NT2/D1 (cell line): ENCODE measurements at regions not wholly inside any gene's neighbourhood (a gene's known extent, or its start where the extent isn't known, plus 50 kb on each side); places are given as distances from the start of the nearest gene placed in this dataset.

Experiments used
- SUZ12 ChIP-seq: IDR thresholded peaks from 2 replicates; pipeline ENCODE4 v1.6.1; 2011; ENCODE audit not compliant: insufficient read length, insufficient read depth; ENCODE audit errors: extremely low read depth
- YY1 ChIP-seq: IDR thresholded peaks from 2 replicates; pipeline ENCODE4 v1.6.1; 2011; ENCODE audit not compliant: insufficient read length, insufficient read depth
- ZNF274 ChIP-seq: IDR thresholded peaks from 2 replicates; pipeline ENCODE4 v1.6.1; 2011; ENCODE audit warnings: mild to moderate bottlenecking, low read depth, low read length

GRCh38 chr12:125650587-125650986, 585.4 kb downstream of the AACS start:
- no peak for TF ChIP-seq YY1
- no peak for TF ChIP-seq ZNF274
- no peak for TF ChIP-seq SUZ12
